SW 1271 (cell line): ENCODE measurements at regions not wholly inside any gene's neighbourhood (a gene's known extent, or its start where the extent isn't known, plus 50 kb on each side); places are given as distances from the start of the nearest gene placed in this dataset.

ENCODE experiments used
- DNase-seq, 2 experiments: peaks; one replicate each; lab custom pipeline; 2025; lab: John Stamatoyannopoulos, UW

GRCh38 chr20:52401431-52401830 is 209.9 kb upstream of the ZFP64 start:
- no peak for DNase-seq

- no peak for DNase-seq
Observed at GRCh38 chr20:52399352-52399751, 207.8 kb upstream of the ZFP64 start.

- no peak for DNase-seq
Observed at GRCh38 chr20:52389606-52390005, 198.0 kb upstream of the ZFP64 start.

GRCh38 chr20:52383995-52384621 is 192.5 kb upstream of the ZFP64 start:
- no peak for DNase-seq

GRCh38 chr20:52382933-52383332 is 191.4 kb upstream of the ZFP64 start:
- no peak for DNase-seq

GRCh38 chr20:52379723-52380336 is 188.3 kb upstream of the ZFP64 start:
- peak in 1 of 2 experiments; percentile 21 for DNase-seq

- DNase-seq: no peak
Observed at GRCh38 chr20:52372169-52372568, 180.6 kb upstream of the ZFP64 start.

GRCh38 chr20:52365688-52366087 is 174.1 kb upstream of the ZFP64 start:
- no peak for DNase-seq

GRCh38 chr20:52364405-52364804 is 172.8 kb upstream of the ZFP64 start:
- DNase-seq: no peak

- DNase-seq: no peak
Observed at GRCh38 chr20:52361650-52362049, 170.1 kb upstream of the ZFP64 start.

GRCh38 chr20:52349806-52350205 is 158.2 kb upstream of the ZFP64 start:
- no peak for DNase-seq

GRCh38 chr20:52348434-52348833 is 156.9 kb upstream of the ZFP64 start:
- DNase-seq: no peak

GRCh38 chr20:52346797-52347196 is 155.2 kb upstream of the ZFP64 start:
- no peak for DNase-seq

GRCh38 chr20:52342913-52343312 is 151.3 kb upstream of the ZFP64 start:
- no peak for DNase-seq

GRCh38 chr20:52340036-52340634 is 148.6 kb upstream of the ZFP64 start:
- peak in 1 of 2 experiments; percentile 33 for DNase-seq

GRCh38 chr20:52332649-52333250 is 141.2 kb upstream of the ZFP64 start:
- no peak for DNase-seq

GRCh38 chr20:52332230-52332629 is 140.7 kb upstream of the ZFP64 start:
- no peak for DNase-seq

GRCh38 chr20:52331655-52332054 is 140.1 kb upstream of the ZFP64 start:
- no peak for DNase-seq

GRCh38 chr20:52321396-52321795 is 129.8 kb upstream of the ZFP64 start:
- DNase-seq: no peak

GRCh38 chr20:52318651-52319050 is 127.1 kb upstream of the ZFP64 start:
- DNase-seq: no peak

GRCh38 chr20:52313341-52313963 is 121.9 kb upstream of the ZFP64 start:
- DNase-seq: peak; percentile 29 to 62

- peak in 1 of 2 experiments; percentile 69 for DNase-seq
Observed at GRCh38 chr20:52312132-52312729, 120.7 kb upstream of the ZFP64 start.
